ENCODE measurements at regions not wholly inside any gene's neighbourhood (a gene's known extent, or its start where the extent isn't known, plus 50 kb on each side); places are given as distances from the start of the nearest gene placed in this dataset.

GRCh38 chr9:2367970-2368369 lies 253.6 kb upstream of the VLDLR start:
- DNase-seq (ENCODE audit: low read depth), result no peak
- TF ChIP-seq CTCF (IDR thresholded peaks at IDR 0.05; ENCODE audit: control insufficient read depth, insufficient read depth, low read depth, low read length, missing control alignments), result no peak
- no peak overlapping the region for H3K4me3 ChIP-seq (ENCODE audit: control insufficient read depth, low read depth, low read length)

GRCh38 chr9:2373648-2374047 lies 247.9 kb upstream of the VLDLR start:
- H3K4me3 ChIP-seq (ENCODE audit: control insufficient read depth, low read depth, low read length), result no peak overlapping the region
- no peak for TF ChIP-seq CTCF (IDR thresholded peaks at IDR 0.05; ENCODE audit: control insufficient read depth, insufficient read depth, low read depth, low read length, missing control alignments)
- no peak for DNase-seq (ENCODE audit: low read depth)

GRCh38 chr9:2375114-2375513 lies 246.5 kb upstream of the VLDLR start:
- TF ChIP-seq CTCF (IDR thresholded peaks at IDR 0.05; ENCODE audit: control insufficient read depth, insufficient read depth, low read depth, low read length, missing control alignments), result no peak
- no peak overlapping the region for H3K4me3 ChIP-seq (ENCODE audit: control insufficient read depth, low read depth, low read length)
- no peak for DNase-seq (ENCODE audit: low read depth)

- H3K4me3 ChIP-seq (ENCODE audit: control insufficient read depth, low read depth, low read length), result no peak overlapping the region
- TF ChIP-seq CTCF (IDR thresholded peaks at IDR 0.05; ENCODE audit: control insufficient read depth, insufficient read depth, low read depth, low read length, missing control alignments), result no peak
- DNase-seq (ENCODE audit: low read depth), result no peak
Measured at GRCh38 chr9:2377117-2377516, 244.5 kb upstream of the VLDLR start.

GRCh38 chr9:2377834-2378233 lies 243.8 kb upstream of the VLDLR start:
- no peak for TF ChIP-seq CTCF (IDR thresholded peaks at IDR 0.05; ENCODE audit: control insufficient read depth, insufficient read depth, low read depth, low read length, missing control alignments)
- no peak overlapping the region for H3K4me3 ChIP-seq (ENCODE audit: control insufficient read depth, low read depth, low read length)
- no peak for DNase-seq (ENCODE audit: low read depth)

GRCh38 chr9:2378266-2378665 lies 243.3 kb upstream of the VLDLR start:
- DNase-seq (ENCODE audit: low read depth), result no peak
- no peak for TF ChIP-seq CTCF (IDR thresholded peaks at IDR 0.05; ENCODE audit: control insufficient read depth, insufficient read depth, low read depth, low read length, missing control alignments)
- no peak overlapping the region for H3K4me3 ChIP-seq (ENCODE audit: control insufficient read depth, low read depth, low read length)

GRCh38 chr9:2378816-2379215 lies 242.8 kb upstream of the VLDLR start:
- DNase-seq (ENCODE audit: low read depth), result no peak
- H3K4me3 ChIP-seq (ENCODE audit: control insufficient read depth, low read depth, low read length), result no peak overlapping the region
- no peak for TF ChIP-seq CTCF (IDR thresholded peaks at IDR 0.05; ENCODE audit: control insufficient read depth, insufficient read depth, low read depth, low read length, missing control alignments)
